GM19043 (cell line): ENCODE measurements at regions not wholly inside any gene's neighbourhood (a gene's known extent, or its start where the extent isn't known, plus 50 kb on each side); places are given as distances from the start of the nearest gene placed in this dataset.

ENCODE experiments used
- ATAC-seq: cut with Tn5 transposase; IDR thresholded peaks from one replicate; pipeline ENCODE4 v1.9.1; 2021; ENCODE audit warnings: low read depth; ENCODE audit not compliant: unreplicated experiment

GRCh38 chr15:95291898-95292472 is 1038.5 kb upstream of the NR2F2 start:
- no peak for ATAC-seq

- ATAC-seq, result no peak
These were observed 1037.6 kb upstream of the NR2F2 start for GRCh38 chr15:95292785-95293450.

DNA sequence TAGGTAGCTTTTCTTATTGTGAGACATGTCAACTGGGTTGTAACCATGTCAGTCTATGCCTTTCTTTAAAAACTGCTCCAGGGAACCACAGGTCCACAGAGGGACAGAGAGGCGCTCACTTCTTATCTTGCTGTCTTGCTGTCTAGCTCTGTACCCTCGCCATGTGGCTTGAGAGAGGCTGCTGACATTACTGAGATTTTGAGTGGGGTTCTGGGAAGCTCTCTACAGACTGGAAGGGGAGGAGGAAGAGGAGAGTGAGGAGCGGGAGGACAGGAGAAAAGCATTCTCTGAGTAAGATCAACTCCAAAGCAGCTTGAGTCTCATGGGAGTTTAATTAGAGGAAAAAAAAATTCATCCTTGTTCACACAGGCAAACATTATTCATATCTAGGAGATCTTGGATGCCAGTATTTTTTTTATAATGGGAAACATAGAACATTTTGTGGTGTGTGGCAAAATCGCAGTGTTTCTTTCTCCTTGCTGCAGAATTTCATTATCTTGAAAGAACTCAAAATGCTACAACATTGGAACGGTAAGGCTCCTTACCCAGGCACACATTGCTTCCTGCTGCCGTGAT is 1037.0 kb upstream of the NR2F2 start:
- ATAC-seq, result no peak

DNA sequence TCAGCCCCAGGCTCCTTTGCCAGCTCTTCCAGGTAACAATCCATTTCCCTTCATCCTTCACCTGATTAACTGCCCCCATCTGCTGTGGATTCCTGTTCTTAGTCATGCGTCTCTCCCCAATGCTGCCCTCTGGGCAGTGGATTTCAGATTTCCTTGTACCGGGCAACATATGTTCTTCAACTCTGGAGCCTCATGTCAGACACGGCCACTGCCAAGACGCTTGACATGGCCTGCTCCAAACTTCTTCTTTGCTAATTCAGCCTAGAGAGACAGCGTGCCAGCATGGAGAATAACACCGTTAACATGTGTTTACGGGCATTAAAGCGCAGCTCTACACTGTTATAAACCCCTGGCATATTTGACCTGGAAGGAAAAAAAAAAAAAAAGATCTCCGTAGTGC is 1035.1 kb upstream of the NR2F2 start:
- ATAC-seq, result no peak

DNA sequence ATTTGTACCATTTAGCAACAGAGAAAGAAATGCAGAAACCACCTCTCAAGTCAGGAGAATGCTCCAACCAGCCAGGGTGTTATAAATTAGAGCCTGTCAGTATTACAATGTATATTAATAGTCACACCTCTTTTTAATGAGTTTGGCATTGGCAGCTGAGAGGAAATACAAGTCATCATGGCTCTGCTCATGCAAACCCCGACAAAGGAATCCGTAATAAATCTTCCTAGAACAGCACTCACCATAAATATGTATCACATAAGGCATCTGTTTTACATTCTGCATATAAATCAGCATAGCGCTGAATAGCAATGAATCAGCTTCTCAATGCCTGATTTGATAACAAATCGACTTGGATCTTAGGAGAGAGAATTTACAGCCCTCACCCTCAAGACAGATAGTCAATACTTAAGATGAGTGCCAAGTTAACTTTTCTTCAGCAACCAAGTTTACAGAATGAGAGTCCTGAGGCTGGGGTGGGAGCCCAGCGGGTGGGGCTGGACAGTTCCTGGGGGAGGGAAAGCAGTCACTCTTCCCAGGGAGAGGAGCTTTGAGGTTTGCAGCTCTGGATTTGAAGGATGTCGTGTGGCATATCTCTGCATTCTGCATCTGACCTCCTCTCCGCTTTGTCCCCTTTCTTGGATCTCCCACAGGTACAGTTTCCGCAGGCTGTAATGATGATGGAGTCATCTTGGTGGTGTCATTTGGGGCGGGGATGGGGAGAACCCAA is 1034.4 kb upstream of the NR2F2 start:
- no peak for ATAC-seq

GRCh38 chr15:95296643-95297042 is 1033.9 kb upstream of the NR2F2 start:
- no peak for ATAC-seq

DNA sequence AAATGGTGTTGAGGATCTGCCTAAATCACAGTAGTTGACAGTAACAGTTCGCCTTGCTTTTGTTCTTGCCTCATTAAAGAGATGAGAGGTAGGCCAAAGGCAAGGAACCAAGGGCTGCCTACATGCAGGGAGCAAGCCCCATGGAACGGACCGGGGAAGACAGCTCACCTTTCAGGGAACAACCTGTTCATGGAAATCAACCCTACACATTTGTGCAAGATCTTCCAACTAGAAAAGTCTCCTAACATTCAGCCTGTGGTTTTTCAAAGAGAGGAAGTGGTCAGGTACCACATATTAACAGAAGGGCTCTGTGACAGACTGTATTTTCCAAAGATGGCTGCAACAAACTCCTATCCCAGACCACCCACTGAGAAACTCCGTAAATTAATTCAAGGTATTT is 1031.8 kb upstream of the NR2F2 start:
- ATAC-seq, result no peak

DNA sequence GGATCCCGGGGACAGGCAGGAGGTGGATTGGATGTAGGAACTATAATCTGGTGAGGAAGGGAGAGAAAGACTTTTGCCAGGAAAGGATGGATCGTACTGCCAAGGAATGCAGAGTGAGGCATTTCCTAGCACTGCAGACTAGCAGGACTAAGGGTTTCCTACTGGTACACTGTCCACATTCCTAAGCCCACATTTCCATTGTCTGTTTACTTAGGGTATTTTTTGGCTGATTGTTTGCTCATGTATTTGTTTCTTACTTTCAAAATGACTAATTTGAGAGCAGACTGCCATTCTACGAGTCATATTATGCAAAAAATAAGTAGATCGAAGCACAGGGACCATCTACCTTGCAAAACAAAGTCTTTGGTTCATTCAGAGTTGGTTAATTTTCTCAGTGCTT is 1029.5 kb upstream of the NR2F2 start:
- no peak for ATAC-seq

GRCh38 chr15:95302206-95302605 is 1028.3 kb upstream of the NR2F2 start:
- ATAC-seq, result no peak

DNA sequence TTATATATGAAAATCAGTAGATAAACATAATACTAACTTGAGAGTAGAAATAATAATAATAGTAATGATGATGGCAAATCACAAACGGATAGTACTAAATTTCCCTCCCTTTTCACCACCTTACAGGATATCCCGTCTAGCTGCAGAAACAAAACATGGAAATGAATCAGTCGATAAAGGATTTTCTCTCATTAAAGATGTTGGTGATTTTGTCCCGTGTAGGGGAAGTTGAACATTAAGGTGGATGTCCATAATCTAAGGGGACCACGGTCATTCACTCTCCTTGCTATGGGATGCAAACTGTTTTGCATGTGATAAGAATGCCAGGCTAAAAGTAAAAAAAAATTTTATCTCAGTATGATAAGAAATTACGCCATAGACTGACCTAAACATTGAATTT is 1027.7 kb upstream of the NR2F2 start:
- ATAC-seq, result no peak

DNA sequence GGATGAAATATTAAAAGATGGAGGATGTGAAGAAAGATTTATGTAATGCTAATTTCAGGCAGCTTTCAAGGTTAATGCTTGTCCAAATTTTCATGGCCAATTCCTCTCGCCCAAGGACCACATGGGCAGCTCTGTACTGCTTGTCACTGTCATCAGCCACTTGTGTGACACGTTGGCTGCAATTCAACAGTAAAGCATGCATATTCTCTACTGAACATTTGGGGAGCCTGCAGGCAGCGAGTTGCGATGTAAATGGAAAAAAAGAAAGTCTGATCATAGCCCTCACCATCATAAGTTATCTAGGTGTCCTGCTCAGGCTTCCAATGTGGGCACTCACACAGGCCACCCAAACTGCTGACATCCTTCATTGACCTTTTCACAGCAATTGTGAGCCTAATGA is 1026.8 kb upstream of the NR2F2 start:
- ATAC-seq, result no peak

- no peak for ATAC-seq
These were observed 1026.2 kb upstream of the NR2F2 start for GRCh38 chr15:95304151-95304946.

GRCh38 chr15:95304947-95305400 is 1025.5 kb upstream of the NR2F2 start:
- ATAC-seq, result no peak

GRCh38 chr15:95307115-95307514 is 1023.4 kb upstream of the NR2F2 start:
- ATAC-seq, result no peak

DNA sequence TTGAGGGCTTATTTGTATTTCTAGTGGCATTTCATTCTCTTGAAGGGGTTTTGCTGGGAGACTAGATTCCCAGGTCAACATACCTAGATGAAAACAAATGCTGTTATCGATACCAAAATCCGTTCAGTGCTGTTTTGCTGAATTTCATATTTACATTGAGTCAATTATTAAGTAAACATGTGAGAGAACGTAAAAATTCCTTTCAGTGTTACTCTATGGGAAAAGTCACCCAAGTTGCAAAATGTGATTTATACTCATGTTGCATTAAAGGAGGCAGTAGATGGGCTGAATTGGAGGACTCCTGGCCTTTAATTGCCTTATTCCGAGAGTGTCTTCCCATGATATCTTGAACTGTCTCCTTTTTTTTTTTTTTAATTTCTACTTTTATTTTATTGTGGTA is 1011.3 kb upstream of the NR2F2 start:
- no peak for ATAC-seq

- ATAC-seq, result no peak
These were observed 1006.7 kb upstream of the NR2F2 start for GRCh38 chr15:95323796-95324195.

- no peak for ATAC-seq
These were observed 1005.8 kb upstream of the NR2F2 start for GRCh38 chr15:95324656-95325055.

GRCh38 chr15:95325763-95326404 is 1004.6 kb upstream of the NR2F2 start:
- ATAC-seq, result no peak

DNA sequence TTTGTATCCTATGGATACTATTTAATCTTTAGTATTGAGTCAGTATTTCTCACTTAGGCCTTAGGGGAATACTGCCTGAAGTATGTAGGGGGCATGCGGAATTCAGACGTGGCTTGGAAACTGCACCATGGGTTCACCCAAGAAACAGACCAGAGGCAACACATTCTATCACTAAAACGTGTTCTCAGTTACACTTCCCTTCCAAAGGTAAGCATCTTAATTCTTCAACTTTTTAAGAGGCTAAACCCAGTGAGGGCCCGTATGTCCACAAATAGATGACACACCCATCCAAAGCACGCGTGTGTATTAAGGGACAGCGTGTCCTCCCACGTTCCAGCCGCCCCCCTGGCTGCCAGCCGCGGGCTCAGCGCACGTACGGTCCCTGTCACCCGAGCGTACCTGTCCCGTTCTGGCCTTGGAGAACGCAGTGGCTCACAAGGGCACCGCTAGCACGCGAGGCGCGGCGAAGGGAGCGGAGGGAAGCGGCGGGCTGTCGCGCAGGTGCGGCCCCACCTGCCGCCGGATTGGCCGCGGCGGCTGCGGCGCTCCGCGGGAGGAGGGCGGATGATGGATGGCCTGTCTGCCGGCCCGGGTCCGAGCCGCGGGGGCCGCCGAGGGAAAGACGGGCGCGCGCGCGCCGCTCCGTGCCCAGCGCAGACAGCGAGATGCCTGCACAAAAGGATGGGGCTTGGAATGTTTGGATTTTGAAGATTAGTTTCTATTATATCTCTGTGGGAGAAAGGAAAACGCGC is 1003.9 kb upstream of the NR2F2 start:
- ATAC-seq, result no peak

DNA sequence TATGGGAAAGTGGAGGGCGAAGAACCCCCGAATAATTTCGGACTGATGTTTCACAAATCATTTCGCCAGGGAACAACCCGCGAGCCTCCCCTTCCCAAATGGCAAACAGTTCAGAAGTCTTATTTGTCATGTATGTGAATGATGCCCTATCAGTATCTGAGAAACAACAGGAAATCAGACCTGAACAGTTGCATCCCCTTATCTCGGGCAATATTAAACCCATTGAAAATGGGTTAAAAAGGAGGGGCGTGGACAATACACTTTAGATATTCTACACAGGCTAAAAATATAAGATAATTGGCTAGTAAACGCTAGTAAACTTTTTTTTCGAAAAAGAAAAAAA is 1003.3 kb upstream of the NR2F2 start:
- ATAC-seq, result no peak
